Coronary artery (tissue), 2 donors: ENCODE measurements at regions not wholly inside any gene's neighbourhood (a gene's known extent, or its start where the extent isn't known, plus 50 kb on each side); places are given as distances from the start of the nearest gene placed in this dataset.

Experiments
- DNase-seq: peaks from one replicate; pipeline ENCODE4 v3.0.0-alpha.2; 2017; ENCODE audit warnings: low spot score
- H3K27ac ChIP-seq, 2 donors: fragments of 200-600 bp; sonication (generic); one replicate each; pipeline ENCODE4 v1.5.1; 2016 to 2019
- H3K4me3 ChIP-seq: fragments of 200-600 bp; sonication (generic); 2 replicates; pipeline ENCODE4 v1.5.1; 2016; ENCODE audit warnings: mild to moderate bottlenecking, moderate library complexity
- TF ChIP-seq, protein P1 (sequence below): fragments of 200-600 bp; sonication (generic); IDR thresholded peaks from one replicate; pipeline ENCODE4 v1.5.1; 2019; ENCODE audit warnings: antibody characterized with exemption

DNA sequence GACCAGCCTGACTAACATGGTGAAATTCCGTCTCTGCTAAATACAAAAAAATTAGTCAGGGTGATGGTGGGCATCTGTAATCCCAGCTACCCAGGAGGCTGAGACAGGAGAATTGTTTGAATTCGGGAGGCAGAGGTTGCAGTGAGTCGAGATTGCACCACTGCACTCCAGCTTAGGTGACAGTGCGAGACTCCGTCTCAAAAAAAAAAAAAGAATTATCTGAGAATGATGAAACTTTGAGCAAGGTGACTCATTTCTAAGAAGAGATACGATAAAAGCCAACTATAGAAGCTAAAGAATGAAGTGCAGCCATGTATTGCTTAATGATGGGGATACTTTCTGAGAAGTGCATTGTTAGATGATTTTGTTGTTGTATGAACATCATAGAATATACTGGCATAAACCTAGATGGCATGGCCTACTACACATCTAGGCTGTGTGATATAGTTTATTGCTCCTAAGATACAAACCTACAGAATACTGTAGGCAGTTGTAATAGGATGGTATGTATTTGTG, 64.7 kb downstream of the SNRPE start:
- TF ChIP-seq, protein P1, sequence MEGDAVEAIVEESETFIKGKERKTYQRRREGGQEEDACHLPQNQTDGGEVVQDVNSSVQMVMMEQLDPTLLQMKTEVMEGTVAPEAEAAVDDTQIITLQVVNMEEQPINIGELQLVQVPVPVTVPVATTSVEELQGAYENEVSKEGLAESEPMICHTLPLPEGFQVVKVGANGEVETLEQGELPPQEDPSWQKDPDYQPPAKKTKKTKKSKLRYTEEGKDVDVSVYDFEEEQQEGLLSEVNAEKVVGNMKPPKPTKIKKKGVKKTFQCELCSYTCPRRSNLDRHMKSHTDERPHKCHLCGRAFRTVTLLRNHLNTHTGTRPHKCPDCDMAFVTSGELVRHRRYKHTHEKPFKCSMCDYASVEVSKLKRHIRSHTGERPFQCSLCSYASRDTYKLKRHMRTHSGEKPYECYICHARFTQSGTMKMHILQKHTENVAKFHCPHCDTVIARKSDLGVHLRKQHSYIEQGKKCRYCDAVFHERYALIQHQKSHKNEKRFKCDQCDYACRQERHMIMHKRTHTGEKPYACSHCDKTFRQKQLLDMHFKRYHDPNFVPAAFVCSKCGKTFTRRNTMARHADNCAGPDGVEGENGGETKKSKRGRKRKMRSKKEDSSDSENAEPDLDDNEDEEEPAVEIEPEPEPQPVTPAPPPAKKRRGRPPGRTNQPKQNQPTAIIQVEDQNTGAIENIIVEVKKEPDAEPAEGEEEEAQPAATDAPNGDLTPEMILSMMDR, result no peak
- DNase-seq, result no peak

DNA sequence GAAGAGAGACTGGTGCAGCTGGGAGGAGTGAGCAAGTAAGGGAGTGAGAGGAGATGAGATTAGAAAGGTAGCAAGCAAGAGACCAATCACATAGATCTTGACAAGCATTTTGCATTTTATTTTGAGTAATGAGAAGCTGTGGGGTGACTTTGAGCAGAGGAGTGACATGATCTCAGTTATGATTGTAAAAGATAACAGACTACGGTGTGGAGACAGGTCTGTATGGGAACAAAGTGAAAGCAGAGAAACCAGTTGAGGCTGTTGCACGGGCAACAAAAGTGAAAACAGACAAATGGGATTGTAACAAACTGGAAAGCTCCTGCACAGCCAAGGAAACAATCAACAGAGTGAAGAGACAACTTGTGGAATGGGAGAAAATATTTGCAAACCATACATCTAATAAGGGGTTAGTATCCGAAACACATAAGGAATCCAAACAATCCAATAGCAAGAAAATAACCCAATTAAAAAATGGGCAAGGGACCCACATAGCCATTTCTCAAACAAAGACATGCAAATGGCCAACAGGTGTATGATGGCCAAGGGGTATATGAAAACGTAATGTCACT, 68.4 kb downstream of the SNRPE start:
- no peak overlapping the region for H3K27ac ChIP-seq
- DNase-seq, result no peak
- TF ChIP-seq, protein P1, result no peak
- H3K4me3 ChIP-seq, result no peak overlapping the region

More for the DNA sequence above, 64.7 kb downstream of the SNRPE start:
- Histone ChIP-seq H3K4me3 (no peak overlapping the region), H3K27ac (no peak overlapping the region)

DNA sequence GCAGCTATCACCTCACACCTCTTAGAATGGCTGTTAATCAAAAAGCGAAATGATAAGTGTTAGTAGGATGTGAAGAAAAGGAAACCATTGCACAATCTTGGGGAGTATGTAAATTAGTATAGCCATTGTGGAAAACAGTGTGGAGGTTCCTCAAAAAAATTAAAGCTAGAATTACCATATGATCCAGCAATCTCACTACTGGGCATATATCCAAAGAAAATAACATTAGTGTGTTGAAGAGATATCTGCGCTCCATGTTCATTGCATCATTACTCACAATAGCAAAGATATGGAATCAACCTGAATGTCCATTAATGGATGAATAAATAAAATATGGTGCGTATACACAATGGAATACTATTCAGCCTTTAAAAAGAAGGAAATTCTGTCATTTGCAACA, 68.9 kb downstream of the SNRPE start:
- TF ChIP-seq, protein P1, result no peak
- Histone ChIP-seq H3K27ac (no peak overlapping the region), H3K4me3 (no peak overlapping the region)
- no peak for DNase-seq

DNA sequence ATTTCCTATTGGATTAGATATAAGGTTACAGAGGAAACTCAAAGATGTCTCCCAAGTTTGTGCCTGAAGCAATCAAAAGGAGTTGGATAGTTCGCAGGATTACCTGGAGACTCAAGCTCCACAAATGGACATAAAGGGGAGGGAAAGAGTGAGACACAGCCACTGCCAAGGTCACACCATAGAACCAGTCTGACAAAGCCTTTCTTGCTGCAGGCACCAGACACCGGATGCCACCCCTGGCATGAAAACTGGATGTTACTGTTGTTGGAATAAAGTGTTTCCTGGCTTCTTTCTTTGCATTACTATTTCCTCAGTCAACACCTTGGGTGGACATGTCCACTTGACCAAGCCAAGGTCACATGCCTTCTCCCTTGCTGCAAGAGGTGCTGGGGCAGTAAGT, 70.6 kb downstream of the SNRPE start:
- TF ChIP-seq, protein P1, result no peak

DNA sequence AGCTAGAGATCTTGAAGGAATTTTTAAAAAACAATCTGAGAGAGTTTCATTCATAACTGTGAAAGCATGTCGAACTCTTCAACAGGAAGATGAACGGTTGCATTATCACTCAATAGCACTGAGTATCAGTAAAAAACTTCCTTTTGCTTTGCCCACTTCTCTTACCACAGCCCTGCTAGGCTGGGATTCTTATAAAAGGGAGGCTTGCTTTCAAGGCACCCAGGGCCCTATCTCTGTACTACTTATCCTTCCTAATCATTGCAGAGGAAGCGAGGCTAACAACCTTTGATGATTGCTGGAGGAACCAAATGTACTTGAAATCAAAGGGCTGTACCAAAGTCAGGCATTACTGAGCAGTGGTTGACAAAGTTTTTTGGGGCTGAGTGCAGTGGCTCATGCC, 71.2 kb downstream of the SNRPE start:
- no peak overlapping the region for H3K27ac ChIP-seq
- TF ChIP-seq, protein P1, result no peak
- DNase-seq, result no peak
- no peak overlapping the region for H3K4me3 ChIP-seq

More for the DNA sequence above, 70.6 kb downstream of the SNRPE start:
- no peak for DNase-seq
- no peak overlapping the region for H3K27ac ChIP-seq
- H3K4me3 ChIP-seq, result no peak overlapping the region

DNA sequence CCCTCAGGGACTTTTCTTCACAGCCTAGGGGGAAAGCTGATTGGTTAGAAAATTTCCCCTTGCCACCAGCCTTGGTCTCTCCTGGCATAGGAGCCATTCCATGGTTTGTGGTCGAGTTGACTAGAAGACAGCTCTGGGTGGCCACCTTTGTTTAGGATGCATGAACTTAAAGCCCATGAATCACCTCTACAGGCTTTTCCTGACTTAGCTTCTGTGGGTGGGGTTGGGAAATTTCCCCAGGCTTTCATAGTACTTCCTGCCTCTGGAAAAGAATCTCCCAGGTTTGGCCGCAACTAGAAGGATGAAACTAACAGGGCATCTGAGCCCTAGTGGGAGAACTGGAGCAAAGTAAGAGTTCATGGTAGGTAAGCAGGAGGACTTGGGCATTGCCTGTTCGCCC, 72.6 kb downstream of the SNRPE start:
- TF ChIP-seq, protein P1, result no peak
- H3K4me3 ChIP-seq, result no peak overlapping the region
- no peak for DNase-seq
- no peak overlapping the region for H3K27ac ChIP-seq

DNA sequence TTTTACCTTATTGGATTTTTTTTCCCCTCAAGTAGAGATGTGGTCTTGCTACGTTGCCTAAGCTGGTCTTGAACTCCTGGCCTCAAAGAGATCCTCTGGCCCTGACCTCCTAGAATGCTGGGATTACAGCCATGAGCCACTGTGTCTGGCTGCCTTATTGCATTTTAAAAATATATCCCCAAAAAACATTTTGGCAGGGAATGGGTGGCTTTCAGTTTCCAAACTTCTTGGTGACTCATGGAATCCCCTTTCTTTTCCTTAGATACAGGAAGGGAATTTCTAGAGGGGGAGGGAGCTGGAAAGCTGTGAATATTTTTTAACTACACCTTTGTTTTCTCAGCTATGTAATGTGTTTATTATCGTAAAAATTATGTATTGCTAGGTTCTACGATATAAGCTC, 73.3 kb downstream of the SNRPE start:
- TF ChIP-seq, protein P1, result no peak
- DNase-seq, result no peak
- Histone ChIP-seq H3K4me3 (no peak overlapping the region), H3K27ac (no peak overlapping the region)
